SK-N-SH (cell line): ENCODE measurements at regions not wholly inside any gene's neighbourhood (a gene's known extent, or its start where the extent isn't known, plus 50 kb on each side); places are given as distances from the start of the nearest gene placed in this dataset.

Experiments used
- CTCF ChIA-PET: fragments of 300-600, 350-600 bp; formaldehyde crosslinking; extraction: SDS; loops from one replicate; lab custom pipeline; 2021; lab: Yijun Ruan, JAX
- POLR2A ChIA-PET: fragments of 350-600 bp; sonication (Branson Sonifier 250); formaldehyde crosslinking; extraction: SDS; loops from one replicate; lab custom pipeline; 2020; ENCODE audit warnings: antibody characterized with exemption, inconsistent platforms; lab: Yijun Ruan, JAX
- DNase-seq: peaks from one replicate; pipeline ENCODE4 v3.0.0; 2012
- H2AFZ ChIP-seq: fragments of 200-600 bp; sonication (generic); 2 replicates; pipeline ENCODE4 v1.8.1; 2016; ENCODE audit warnings: antibody characterized with exemption, mild to moderate bottlenecking, low read depth
- H3F3A ChIP-seq: fragments of 200-600 bp; sonication (generic); replicated peaks from 2 replicates; pipeline ENCODE3; 2016; ENCODE audit warnings: antibody characterized with exemption, mild to moderate bottlenecking; ENCODE audit not compliant: insufficient read depth
- H3K27ac ChIP-seq, 2 experiments: fragments of 200-500 bp in 1 of 2; fragments of 200-600 bp in 1 of 2; sonication (Bioruptor generic) in 1 of 2; sonication (generic), shearing (Covaris generic) in 1 of 2; 2 replicates each; pipeline versions ENCODE4 v1.5.1 to v1.6.1; 2014 to 2016; ENCODE audit warnings: low read depth in 2 of 2, inconsistent platforms in 1 of 2, low read length in 1 of 2, mild to moderate bottlenecking in 1 of 2, mixed read lengths in 1 of 2
- H3K27me3 ChIP-seq: fragments of 200-600 bp; sonication (generic), shearing (Covaris generic); 2 replicates; pipeline ENCODE4 v1.6.1; 2016; ENCODE audit warnings: mixed run types; ENCODE audit not compliant: insufficient read depth
- H3K36me3 ChIP-seq, 2 experiments: fragments of 200-500 bp in 1 of 2; fragments of 200-600 bp in 1 of 2; sonication (Bioruptor generic) in 1 of 2; sonication (generic) in 1 of 2; replicated peaks in 1 of 2; 2 replicates each; pipeline versions ENCODE3 to v1.5.1; 2014 to 2016; ENCODE audit warnings: low read length in 1 of 2, mild to moderate bottlenecking in 1 of 2; ENCODE audit not compliant: insufficient read depth in 2 of 2, control insufficient read depth in 1 of 2
- H3K4me1 ChIP-seq, 2 experiments: fragments of 200-500 bp in 1 of 2; fragments of 200-600 bp in 1 of 2; sonication (Bioruptor generic) in 1 of 2; sonication (generic), shearing (Covaris generic) in 1 of 2; 2 replicates each; pipeline versions ENCODE4 v1.5.1 to v1.6.1; 2014 to 2016; ENCODE audit warnings: low read depth in 1 of 2, low read length in 1 of 2, mixed run types in 1 of 2; ENCODE audit not compliant: insufficient read depth in 2 of 2, control insufficient read depth in 1 of 2
- H3K4me2 ChIP-seq: fragments of 200-600 bp; sonication (generic), shearing (Covaris generic); 2 replicates; pipeline ENCODE4 v1.6.1; 2017; ENCODE audit warnings: mixed run types
- H3K4me3 ChIP-seq, 2 experiments: fragments of 200-500 bp in 1 of 2; fragments of 200-600 bp in 1 of 2; sonication (Bioruptor generic) in 1 of 2; sonication (generic), shearing (Covaris generic) in 1 of 2; 2 replicates each; pipeline versions ENCODE4 v1.5.1 to v1.8.1; 2014 to 2016; ENCODE audit warnings: low read depth in 2 of 2, inconsistent platforms in 1 of 2, low read length in 1 of 2, mild to moderate bottlenecking in 1 of 2, mixed read lengths in 1 of 2, moderate library complexity in 1 of 2
- H3K79me2 ChIP-seq: fragments of 200-600 bp; sonication (generic); 2 replicates; pipeline ENCODE4 v1.8.1; 2017; ENCODE audit warnings: mild to moderate bottlenecking; ENCODE audit not compliant: insufficient read depth
- H3K9ac ChIP-seq: fragments of 200-600 bp; sonication (generic); 2 replicates; pipeline ENCODE4 v1.6.1; 2017; ENCODE audit warnings: mixed run types
- H3K9me2 ChIP-seq: fragments of 200-600 bp; sonication (generic); 2 replicates; pipeline ENCODE4 v1.6.1; 2017; ENCODE audit warnings: mixed run types
- H3K9me3 ChIP-seq: fragments of 200-600 bp; sonication (generic); 2 replicates; pipeline ENCODE4 v1.6.1; 2017; ENCODE audit warnings: mixed run types, mild to moderate bottlenecking, moderate library complexity
- H4K20me1 ChIP-seq: fragments of 200-600 bp; sonication (generic); 2 replicates; pipeline ENCODE4 v1.6.1; 2017; ENCODE audit warnings: mild to moderate bottlenecking, mixed run types; ENCODE audit not compliant: insufficient read depth
- ELF1 ChIP-seq: IDR thresholded peaks from 2 replicates; pipeline ENCODE4 v1.4.0; 2012
- EP300 ChIP-seq, 2 experiments: IDR thresholded peaks; 2 replicates each; pipeline versions ENCODE4 v1.4.0 to v1.6.1; 2012; ENCODE audit warnings: borderline replicate concordance in 1 of 2, low read depth in 1 of 2, low read length in 1 of 2
- FOSL2 ChIP-seq: IDR thresholded peaks from 2 replicates; pipeline ENCODE4 v1.4.0; 2012; ENCODE audit warnings: low read depth, mild to moderate bottlenecking, moderate library complexity, borderline replicate concordance
- FOXM1 ChIP-seq: IDR thresholded peaks from 2 replicates; pipeline ENCODE4 v1.4.0; 2012; ENCODE audit warnings: low read depth, mild to moderate bottlenecking
- GABPA ChIP-seq: IDR thresholded peaks from 2 replicates; pipeline ENCODE4 v1.4.0; 2012; ENCODE audit warnings: low read depth, mild to moderate bottlenecking
- IRF3 ChIP-seq: fragments of 150-350 bp; IDR thresholded peaks from 2 replicates; pipeline ENCODE4 v1.6.1; 2016; ENCODE audit warnings: mild to moderate bottlenecking, low read depth, low read length
- JUND ChIP-seq: IDR thresholded peaks from 2 replicates; pipeline ENCODE4 v1.4.0; 2012
- MAX ChIP-seq: IDR thresholded peaks from 2 replicates; pipeline ENCODE4 v1.4.0; 2012; ENCODE audit warnings: low read depth
- NRF1 ChIP-seq: IDR thresholded peaks from 2 replicates; pipeline ENCODE4 v1.6.1; 2012; ENCODE audit warnings: low read depth, mild to moderate bottlenecking, low read length
- PBX3 ChIP-seq: IDR thresholded peaks from 2 replicates; pipeline ENCODE4; 2012
- RCOR1 ChIP-seq: fragments of 150-350 bp; IDR thresholded peaks from 2 replicates; pipeline ENCODE4 v1.6.1; 2017; ENCODE audit warnings: antibody characterized with exemption, low read length
- RFX5 ChIP-seq: IDR thresholded peaks from 2 replicates; pipeline ENCODE4 v1.6.1; 2012; ENCODE audit warnings: mild to moderate bottlenecking, improper control_type of control experiment, low read length
- SIN3A ChIP-seq: IDR thresholded peaks from 2 replicates; pipeline ENCODE4 v1.6.1; 2012; ENCODE audit warnings: low read depth, mild to moderate bottlenecking, low read length, moderate library complexity, borderline replicate concordance
- TCF12 ChIP-seq: IDR thresholded peaks from 2 replicates; pipeline ENCODE4 v1.4.0; 2012
- WGBS: methylation state at CpG from one replicate; pipeline ENCODE4 v1.1.6; 2017; ENCODE audit warnings: low lambda C conversion rate; 5-methylcytosine and 5-hydroxymethylcytosine counted together
- TF ChIP-seq, protein P1 (sequence below): IDR thresholded peaks from 2 replicates; pipeline ENCODE4 v1.4.0; 2012; ENCODE audit warnings: low read depth, borderline replicate concordance
- TF ChIP-seq, protein P2 (sequence below): fragments of 150-350 bp; IDR thresholded peaks from 2 replicates; pipeline ENCODE4 v1.6.1; 2017; ENCODE audit warnings: antibody characterized with exemption, low read length, low read depth, borderline replicate concordance

DNA sequence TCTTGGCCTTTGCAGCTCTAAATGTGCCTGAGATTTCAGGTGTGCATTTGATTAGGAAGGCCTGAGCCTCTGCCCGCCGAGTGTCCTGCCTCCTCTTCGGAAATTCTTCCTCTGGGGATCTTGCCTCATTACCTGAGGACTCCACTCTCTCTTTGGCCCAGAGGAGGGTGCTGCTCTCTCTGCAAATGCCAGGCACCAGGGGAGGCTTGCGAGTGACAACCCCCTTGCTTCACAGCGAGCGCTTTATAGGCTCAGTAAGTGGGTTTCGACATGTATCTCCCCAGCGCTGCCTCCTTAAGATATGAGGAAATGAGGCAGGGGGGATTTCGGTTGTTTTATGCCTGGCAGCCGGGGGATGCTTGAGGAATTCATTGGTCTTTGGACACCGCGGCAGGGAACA lies 423.9 kb downstream of the GLRX3 start:
- WGBS = 26% methylated on average over 7 of the region's 12 CpGs

More for the DNA sequence above, 423.9 kb downstream of the GLRX3 start:
- no peaks in the 10 kb centered on the region for H3K9me3 ChIP-seq
- H2AFZ ChIP-seq = no peak overlapping the region
- no peak for DNase-seq
- TF ChIP-seq RCOR1 = no peak
- TF ChIP-seq MAX = no peak
- no peak for TF ChIP-seq FOXM1
- no peak for TF ChIP-seq TCF12
- TF ChIP-seq FOSL2 = no peak
- no peak for TF ChIP-seq ELF1
- TF ChIP-seq NRF1 = no peak
- no peak for TF ChIP-seq JUND
- no peak for TF ChIP-seq GABPA
- TF ChIP-seq PBX3 = no peak
- TF ChIP-seq, protein P1, sequence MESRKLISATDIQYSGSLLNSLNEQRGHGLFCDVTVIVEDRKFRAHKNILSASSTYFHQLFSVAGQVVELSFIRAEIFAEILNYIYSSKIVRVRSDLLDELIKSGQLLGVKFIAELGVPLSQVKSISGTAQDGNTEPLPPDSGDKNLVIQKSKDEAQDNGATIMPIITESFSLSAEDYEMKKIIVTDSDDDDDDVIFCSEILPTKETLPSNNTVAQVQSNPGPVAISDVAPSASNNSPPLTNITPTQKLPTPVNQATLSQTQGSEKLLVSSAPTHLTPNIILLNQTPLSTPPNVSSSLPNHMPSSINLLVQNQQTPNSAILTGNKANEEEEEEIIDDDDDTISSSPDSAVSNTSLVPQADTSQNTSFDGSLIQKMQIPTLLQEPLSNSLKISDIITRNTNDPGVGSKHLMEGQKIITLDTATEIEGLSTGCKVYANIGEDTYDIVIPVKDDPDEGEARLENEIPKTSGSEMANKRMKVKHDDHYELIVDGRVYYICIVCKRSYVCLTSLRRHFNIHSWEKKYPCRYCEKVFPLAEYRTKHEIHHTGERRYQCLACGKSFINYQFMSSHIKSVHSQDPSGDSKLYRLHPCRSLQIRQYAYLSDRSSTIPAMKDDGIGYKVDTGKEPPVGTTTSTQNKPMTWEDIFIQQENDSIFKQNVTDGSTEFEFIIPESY = no peak
- TF ChIP-seq IRF3 = no peak
- no peak for TF ChIP-seq SIN3A
- TF ChIP-seq RFX5 = no peak
- no peak for TF ChIP-seq EP300 (IDR thresholded peaks at IDR 0.05; ENCODE audit: borderline replicate concordance in 1 of 2, low read depth in 1 of 2, low read length in 1 of 2)
- TF ChIP-seq, protein P2, sequence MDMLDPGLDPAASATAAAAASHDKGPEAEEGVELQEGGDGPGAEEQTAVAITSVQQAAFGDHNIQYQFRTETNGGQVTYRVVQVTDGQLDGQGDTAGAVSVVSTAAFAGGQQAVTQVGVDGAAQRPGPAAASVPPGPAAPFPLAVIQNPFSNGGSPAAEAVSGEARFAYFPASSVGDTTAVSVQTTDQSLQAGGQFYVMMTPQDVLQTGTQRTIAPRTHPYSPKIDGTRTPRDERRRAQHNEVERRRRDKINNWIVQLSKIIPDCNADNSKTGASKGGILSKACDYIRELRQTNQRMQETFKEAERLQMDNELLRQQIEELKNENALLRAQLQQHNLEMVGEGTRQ = no peak
- H3K9ac ChIP-seq = no peak overlapping the region
- H3K27ac ChIP-seq = no peak overlapping the region
- H3K4me3 ChIP-seq = no peak overlapping the region
- POLR2A ChIA-PET = no interaction called here
- no peaks in the 10 kb centered on the region for H3K9me2 ChIP-seq
- H3K36me3 ChIP-seq = no peaks in the 10 kb centered on the region
- H3F3A ChIP-seq = no peaks in the 10 kb centered on the region
- CTCF ChIA-PET = no interaction called here
- no peaks in the 10 kb centered on the region for H4K20me1 ChIP-seq
- H3K79me2 ChIP-seq = no peaks in the 10 kb centered on the region
- no peaks in the 10 kb centered on the region for H3K4me1 ChIP-seq
- no peak overlapping the region for H3K4me2 ChIP-seq
- no peaks in the 10 kb centered on the region for H3K27me3 ChIP-seq
